GM19328 (cell line): ENCODE measurements at regions not wholly inside any gene's neighbourhood (a gene's known extent, or its start where the extent isn't known, plus 50 kb on each side); places are given as distances from the start of the nearest gene placed in this dataset.

Source experiments
- ATAC-seq: cut with Tn5 transposase; IDR thresholded peaks from one replicate; pipeline ENCODE4 v1.9.1; 2021; ENCODE audit warnings: mild to moderate bottlenecking, moderate library complexity; ENCODE audit not compliant: unreplicated experiment

DNA sequence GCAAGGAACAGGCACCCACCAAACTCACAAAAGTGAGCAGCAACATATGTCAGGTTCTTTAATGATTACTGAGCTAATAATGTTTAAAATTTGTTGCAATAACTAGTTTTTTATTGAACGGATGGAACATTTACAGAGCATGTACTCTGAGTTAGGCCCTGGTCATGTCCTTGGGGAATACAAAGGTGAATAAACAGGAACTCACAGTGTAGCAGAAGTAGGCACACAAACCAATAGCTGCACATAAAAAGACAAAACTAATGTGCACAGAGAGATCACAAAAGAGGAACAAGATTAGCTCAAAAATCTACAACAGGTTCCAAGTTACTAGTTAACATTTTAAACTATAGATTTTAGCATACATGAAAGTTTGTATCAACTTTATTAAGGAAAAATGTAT lies 505.3 kb upstream of the PPP2R3A start:
- no peak for ATAC-seq

DNA sequence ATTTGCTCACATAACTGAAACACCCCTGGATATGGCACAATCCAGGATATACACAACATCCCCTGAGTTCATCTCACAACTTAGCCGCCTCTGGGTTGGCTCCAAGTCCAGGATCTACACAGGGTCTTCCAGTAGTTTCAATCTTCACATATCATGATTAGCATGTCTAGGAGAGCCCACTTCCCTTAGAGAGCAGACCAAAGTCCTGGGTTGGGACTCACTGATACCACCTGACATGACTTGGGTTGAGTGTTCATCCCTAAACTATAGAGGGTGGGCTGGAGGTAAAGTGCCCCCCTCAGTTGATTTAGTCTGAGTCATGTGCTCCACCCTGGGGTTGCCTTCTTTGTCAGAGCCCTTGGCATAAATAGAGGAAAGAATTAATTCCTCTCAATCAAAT lies 493.6 kb upstream of the PPP2R3A start:
- ATAC-seq, result no peak

DNA sequence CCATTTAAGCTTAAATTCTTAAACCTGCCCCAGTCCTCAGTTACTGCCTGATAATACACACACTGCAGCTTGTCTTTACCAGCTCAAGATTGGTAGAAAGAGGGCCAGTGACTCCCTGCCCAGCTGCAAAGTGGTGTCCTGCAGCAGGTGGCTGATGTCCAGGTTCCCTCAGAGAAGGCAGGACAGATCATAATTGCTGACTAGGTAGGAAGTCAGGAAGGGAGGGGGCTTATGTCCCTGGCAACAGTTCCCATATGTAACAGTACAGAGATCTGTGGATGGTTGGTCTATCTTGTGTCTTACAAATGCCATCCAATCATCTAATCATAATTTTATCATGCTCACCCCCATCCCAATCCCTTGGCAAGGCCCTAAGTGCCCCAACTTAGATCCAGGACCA lies 492.1 kb upstream of the PPP2R3A start:
- no peak for ATAC-seq

DNA sequence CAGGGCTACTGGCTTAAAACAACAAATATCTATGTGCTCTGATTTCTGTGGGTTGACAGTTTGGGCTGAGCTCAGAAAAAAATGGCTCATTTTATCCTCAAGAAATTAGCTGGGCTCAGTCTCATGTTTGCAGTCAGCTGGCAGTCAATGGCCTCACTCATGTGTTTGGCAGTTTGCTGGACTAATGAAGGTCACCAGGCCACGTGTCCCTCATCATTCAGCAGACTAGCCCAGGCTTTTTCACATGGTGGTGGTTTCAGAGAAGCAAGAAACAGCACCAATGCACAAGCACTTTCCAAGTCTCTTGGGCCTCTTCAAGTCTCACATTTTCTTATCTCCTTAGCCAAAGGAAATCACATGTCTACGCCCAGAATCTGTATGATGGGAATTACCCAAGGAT lies 478.3 kb upstream of the PPP2R3A start:
- ATAC-seq, result no peak

DNA sequence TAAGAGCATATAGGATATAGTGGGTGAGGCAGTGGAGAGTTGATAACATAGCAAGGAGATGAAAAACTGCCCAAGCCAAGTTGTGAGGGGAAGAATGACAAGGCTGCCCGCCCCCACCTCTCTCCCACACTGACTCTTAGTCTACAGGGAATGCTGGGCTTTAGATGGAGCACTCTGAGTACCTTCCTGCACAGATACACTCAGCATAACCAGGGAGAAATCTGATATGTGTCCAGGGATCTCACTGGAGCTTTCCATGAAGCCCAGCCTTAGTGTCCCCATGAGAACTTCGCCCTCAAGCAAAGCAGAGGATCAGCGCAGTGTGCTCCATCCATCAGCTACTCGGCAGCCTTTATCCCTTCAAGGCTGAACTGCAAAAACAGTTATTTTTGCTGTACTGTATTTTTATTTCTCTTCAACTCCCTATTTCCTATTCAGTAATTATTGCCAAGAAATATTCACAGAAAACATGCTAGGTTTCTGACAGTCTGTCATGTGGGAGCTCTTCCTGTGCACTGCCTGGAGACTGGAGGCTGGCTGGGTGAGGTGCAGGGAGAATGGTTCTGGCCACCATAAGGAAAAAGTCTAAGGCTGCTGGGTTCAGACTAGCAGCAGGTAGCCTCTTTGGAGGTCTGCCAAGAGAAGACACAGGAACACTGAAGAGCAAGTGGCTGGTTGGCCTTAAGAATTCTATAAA lies 475.2 kb upstream of the PPP2R3A start:
- ATAC-seq, result no peak

DNA sequence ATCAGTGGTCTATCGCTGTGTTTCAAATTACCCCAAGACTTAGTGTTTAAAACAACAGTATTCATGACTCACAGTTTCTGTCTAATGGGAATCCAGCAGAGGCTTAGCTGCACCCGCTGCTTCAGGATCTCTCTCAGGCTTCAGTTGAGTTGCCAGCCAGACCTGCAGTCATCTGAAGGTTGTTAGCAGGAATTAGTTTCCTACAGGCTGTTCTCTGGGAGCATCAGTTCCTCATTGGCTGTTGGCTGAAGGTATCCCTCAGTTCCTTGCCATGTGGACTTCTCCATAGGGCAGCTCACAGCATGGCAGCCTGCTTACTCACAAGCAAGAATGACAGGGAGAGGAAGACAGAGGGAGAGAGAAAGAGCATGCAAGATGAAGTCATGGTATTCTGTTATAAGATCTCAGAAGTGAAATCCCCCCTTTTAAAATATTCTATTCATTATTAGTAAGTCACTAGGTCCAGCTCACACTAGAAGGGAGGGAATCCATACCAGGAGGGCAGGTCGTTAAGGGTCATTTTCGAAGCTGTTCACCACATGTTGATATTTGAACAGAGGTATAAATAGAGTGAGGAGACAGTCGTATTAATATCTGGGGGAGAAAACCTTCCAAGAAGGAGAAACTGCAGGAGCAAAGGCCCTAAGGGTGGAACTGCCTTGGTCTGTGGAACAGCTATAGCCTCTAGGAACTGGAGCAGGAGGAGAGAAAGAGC lies 473.9 kb upstream of the PPP2R3A start:
- no peak for ATAC-seq

DNA sequence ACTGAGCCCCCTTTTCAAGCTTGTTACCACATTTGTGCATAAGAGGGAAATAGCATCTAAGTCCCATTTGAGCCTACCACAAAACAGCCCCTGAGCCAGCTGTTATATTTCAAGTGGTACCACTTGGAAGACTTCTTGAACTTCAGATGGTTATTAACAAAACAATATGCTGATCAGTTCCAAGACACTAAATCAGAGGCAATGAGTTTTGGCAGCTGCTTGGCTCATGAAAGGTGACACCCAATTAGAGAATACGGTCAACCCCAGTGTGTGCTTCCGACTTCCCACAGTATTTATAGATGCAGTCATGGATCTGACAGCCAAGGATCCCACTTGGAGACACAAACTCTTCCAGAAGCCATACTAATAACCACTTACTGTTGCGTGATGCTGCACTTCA lies 469.6 kb upstream of the PPP2R3A start:
- no peak for ATAC-seq

DNA sequence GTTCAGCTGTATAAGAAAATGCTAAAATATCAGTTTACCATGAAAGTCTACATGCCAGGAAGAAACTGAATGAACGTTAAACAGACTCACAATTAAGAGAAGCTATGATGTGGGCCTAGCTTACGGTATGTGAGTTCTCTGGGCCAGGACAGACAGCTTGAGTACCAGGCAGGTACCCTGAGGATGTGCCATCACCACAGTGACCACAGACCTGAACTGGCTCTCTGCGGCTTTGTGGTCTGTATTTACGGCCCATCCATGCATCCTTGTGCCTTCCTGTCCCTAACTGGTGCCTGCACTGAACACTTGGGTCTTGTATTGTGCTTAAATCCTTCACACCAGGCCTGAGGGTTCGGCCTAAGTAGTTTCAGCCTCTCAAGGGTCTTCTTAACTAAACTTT lies 467.5 kb upstream of the PPP2R3A start:
- ATAC-seq, result no peak

DNA sequence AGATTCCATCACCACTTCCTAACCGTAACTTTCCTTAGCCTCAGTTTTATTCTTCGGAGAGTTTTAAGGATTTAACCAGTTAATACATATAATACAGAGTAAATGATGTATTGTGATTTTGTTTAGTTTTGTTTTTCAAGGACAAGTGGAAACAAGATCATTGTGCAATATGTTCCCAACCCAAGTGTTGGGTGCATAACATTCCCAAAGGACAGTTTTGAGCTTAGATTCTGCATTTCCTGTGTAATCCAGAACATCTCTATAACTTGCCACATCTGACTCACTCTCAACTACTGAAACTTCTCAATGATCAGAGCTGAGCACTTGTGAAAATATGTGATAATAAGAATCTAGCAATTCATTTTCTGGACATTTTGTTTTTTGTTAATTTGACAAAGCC lies 466.1 kb upstream of the PPP2R3A start:
- ATAC-seq, result no peak

DNA sequence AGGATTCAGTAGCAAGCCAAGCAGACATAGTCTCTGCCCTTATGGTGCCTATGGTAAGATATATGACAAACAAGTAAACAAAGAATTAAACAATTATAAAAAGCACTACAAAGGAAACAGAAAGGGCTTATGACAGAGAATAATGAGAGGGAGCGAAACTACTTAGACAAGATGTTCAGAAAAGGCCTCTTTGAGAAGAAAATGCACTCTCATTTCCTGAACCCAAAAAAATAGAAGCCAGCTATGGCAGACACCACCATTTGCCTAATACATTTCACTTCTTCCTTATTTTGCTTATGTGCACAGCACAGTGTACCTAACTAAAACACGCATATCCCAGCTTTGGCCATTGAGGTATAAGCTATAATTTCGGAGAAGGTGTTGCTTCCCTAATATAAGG lies 465.5 kb upstream of the PPP2R3A start:
- no peak for ATAC-seq

DNA sequence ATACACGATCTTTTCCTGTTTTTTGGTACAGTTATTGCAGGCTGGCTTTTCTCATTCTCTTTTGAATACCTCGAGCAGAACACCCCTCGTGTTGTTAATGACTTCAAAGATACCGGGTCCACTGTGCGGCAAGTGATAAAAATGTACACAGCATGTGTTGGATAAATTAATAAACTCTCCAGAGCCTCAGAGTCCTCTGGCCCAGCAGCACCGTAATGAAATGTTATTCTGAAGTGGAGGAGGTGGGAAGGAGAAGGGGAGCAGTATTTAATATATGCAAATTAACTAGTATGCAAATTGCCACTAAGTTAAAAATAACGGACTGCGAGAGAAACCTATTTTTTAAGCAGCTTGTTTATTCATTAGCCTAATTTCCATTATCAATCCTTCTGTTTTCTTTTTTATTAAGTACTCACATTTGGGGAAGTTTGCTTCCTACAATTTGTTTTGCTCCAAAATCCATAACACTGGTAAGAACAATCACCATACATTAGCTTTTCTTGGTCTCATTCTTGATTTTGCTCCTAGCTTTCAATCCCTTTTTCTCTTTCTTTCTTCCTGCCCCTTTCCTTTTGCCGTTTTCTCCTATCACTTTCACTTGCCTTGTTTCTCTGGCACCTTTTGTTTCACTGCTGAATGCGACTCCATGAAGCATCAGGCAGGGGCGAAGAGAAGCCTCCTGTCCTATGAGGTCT lies 462.3 kb upstream of the PPP2R3A start:
- no peak for ATAC-seq

DNA sequence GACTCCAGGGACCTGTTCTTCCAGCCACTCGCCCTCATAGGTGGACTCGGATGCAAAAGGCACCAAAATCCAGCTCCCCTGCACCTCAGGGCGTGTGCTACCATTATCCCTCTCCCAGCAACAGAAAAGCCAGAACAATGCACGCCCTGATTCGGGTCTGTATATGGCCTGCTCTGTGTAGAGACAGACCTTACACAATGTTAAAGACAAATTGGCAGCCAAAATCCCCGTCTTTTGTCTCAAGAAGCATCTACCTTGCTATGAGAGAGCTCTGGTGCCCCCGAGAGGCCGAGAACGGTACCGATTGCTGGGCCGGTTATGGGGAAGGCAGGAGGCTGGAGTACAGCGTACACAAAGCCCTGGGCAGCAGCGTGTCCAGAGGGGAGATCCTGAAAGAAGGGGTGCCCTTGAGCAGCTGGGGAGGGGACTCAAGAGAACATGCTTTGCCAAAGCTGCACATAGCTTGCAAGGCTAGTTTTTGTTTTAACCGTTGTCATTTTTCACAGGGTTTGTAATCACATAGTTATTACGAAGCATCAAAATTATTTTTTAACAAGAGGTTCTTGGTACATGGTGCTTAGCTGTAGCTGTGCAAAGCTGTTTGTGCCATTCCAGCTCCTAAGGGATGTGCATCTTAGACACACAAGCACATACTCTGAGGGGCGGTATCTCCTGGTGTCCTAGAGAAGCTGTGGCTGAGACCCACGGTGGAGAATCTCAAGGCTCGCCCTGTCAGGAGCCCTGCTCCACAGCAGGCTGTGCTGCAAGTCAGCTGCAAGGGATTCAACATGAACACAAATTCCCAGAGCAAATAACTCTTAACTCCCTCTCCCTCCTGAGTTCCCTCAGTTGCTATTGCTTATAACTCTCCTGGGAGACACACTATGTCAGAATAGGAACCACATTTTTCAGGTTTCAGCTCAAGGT lies 461.5 kb upstream of the PPP2R3A start:
- no peak for ATAC-seq

DNA sequence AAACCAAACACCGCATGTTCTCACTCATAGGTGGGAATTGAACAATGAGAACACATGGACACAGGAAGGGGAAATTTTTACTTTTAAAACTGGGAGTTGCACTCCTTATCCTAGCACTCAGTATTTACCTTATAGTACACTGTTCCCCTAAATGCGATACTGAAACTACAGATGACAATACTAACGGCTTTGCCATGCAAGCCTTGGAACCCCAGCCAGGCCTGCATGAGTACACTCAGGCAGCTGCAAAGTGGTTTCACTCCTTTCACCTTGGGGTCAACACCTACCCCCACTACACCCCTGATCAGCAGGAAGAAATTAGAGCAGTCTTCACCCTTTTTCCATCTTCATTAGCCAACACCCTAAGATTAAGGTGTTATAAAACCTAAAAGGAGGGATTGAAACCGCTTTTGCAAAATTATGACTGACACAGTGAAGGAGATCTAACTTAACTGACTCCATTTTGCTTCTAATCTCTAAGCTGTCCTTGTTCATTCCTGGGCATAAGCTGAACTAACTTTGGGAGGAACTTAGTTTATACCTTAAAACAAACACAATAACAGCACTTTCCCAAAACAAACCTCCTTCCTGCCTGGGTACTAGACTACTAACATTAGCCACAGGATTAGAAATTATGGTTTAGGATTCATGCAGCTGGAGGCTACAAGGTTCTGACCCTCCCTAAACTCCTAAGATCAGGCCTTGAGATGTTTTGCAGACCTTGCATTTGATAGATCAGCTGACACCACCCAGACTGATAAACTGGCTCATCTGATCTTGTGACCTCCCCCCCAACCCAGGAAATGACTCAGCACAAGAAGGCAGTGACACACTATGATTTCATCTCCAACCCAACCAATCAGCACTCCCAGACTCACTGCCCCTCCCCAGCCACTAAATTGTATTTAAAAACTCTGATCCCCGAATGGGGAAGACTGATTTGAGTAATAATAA lies 452.1 kb upstream of the PPP2R3A start:
- ATAC-seq, result no peak

DNA sequence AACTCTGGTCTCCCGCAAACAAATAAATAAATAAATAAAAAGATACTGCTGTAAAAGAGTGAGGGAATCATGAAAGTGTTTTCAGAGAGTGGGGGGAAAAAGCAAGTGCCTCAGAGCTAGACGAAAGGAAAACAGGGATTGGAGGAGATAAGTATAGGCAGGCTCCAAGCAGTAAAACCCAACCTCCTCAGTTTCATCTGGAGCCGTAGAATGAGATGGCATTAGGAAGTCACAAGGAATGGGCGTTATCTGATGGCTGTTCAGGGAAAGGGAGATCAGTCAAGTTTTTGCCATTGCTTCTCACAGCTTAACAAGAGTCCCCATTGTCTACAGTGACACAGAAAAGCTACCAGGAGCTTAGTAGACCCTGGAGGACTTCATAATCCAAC lies 451.5 kb upstream of the PPP2R3A start:
- ATAC-seq, result no peak

DNA sequence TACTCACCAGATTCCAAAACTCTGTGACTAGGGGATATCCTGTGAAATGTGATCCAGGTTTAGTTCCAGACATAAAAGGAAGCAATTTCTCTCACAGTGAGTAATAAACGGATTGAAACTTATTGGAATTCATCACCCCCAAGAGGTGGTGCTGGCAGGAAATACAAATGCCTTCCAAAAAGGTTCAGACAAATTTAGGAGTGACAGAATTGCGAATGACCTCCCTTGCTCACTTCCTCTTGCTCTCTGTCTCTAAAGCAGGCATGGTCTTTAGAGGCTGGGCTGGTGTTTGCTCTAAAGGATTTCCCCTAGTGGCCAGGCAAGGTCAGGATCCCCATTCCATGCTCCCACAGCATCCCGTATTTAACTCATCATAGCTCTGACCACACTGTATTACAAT lies 449.4 kb upstream of the PPP2R3A start:
- no peak for ATAC-seq

DNA sequence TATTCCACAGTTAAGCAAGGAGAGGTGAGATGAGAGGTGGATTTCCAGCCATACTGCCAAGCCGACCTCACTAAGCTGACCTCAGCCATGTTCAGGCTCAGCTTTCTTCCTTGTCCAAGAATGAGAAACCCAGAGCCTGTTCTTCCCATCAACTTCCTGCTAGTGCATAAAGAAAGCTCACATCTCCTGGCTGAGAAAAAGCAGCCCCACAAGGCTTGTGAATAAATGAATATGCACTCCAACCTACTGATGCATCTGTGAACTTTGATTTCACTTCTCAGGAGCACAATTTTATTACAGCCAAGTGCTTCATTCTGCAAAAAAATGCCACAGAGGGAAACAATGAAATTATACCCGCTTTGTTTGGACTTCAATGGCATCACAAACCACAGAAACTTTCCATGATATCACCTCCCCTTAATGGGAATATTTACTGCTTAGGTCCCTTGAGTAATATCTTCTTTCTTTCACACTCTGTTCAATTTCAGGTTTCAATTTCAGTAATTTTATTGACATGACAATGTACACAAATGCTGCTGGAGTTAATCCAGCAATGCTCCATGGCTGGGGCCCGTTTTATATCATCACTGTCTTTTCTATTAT lies 437.0 kb upstream of the PPP2R3A start:
- no peak for ATAC-seq

DNA sequence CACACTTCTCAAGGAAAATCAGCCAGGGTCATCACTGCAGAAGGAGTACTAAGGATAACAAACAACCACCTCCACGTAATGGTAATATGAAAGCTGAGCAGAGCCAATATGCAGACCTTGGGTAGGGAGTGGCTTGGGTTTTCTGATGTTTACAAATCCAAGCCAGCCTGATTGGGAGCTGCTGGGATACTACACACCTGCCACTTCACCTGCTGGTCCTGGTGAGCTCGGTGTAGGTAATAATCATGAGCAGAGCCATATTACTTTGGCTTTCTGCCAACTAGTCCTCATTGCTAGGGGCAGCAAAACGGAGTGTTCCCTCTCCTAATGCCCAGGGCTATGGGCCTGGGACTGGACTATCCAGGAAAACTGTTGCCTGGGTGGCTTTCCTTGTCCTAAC lies 433.5 kb upstream of the PPP2R3A start:
- no peak for ATAC-seq

DNA sequence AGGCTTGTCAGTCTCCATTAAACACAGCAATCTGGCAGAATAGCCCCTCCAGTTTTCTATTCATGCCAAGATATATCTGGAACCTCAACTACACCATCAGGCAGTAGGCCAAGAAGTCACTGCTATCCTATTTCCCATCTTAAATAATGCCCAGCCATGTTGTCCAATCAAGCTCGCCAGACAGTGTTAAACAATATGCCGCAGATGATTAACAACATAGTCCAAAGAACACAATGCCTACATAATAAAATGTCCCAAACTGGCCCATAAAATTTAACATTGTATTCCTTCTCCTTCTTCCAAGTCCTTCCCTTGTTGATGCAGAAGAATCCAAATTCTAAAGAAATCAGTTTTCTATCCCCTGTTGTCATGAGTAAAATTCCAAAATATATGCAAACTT lies 427.4 kb upstream of the PPP2R3A start:
- no peak for ATAC-seq

DNA sequence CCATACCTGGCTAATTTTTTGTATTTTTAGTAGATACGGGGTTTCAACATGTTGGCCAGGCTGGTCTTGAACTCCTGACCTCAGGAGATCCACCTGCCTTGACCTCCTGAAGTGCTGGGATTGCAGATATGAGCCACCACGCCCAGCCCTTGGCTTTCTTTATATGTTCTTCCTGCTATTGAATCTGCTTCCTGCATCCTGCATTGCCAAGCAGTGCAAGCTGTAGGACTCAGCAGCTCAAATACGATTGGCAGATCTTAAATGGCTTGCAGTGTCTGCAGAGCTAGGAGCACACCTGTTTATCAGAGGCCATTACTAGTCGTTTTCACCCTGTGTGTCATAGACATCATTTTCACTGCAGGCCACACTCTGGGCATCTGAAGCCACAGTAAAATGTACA lies 426.2 kb upstream of the PPP2R3A start:
- no peak for ATAC-seq

DNA sequence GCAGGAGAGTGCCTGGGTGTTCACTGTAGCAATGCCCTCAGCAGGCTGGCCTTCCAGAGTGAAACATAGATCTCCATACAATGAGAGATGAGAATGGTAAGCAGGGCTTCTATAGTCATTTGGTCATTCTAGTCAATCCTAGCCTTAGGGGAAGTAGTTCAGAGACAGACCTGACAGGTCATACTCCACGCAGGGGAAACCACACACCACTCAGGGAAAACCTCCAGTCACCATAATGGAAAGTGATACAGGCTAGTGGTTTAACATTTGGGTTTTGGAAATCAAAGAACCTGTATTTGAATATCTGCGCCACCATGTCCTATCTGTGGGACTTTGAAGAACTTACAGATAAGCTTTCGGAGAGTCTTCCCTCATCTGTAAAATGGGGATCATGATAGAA lies 425.7 kb upstream of the PPP2R3A start:
- ATAC-seq, result no peak
